ENCODE measurements at regions not wholly inside any gene's neighbourhood (a gene's known extent, or its start where the extent isn't known, plus 50 kb on each side); places are given as distances from the start of the nearest gene placed in this dataset.

DNA sequence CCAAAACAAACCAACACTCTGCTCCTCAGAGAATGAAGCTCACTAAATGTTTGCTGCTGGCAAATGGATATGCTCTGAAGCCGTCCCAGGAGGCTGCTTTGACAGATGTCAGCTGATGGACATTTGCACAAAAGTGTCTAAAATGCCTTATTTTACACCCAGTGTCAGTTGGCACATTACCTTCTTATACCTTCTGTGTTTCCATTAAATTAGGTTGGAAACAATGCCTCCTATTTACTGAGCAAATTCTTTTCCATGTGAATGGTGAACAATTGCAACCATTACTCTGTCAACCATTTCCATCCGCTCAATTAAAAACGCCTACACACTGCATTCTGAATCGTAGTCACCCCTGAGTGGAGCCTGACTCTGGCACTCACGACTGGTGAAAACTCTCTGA is 1679.9 kb upstream of the FLRT2 start:
- Histone ChIP-seq H3K36me3 (ENCODE audit: insufficient read depth, low read length) (no peaks in the 10 kb centered on the region), H3K9ac (ENCODE audit: low read depth, low read length) (no peak overlapping the region), H2AFZ (ENCODE audit: low read depth, low read length) (no peak overlapping the region), H3K4me1 (ENCODE audit: insufficient read depth, low read length) (no peaks in the 10 kb centered on the region), H3K4me2 (ENCODE audit: insufficient read depth, low read length) (no peak overlapping the region), H4K20me1 (ENCODE audit: insufficient read depth, low read length) (no peaks in the 10 kb centered on the region), H3K27me3 (ENCODE audit: insufficient read depth, low read length, poor library complexity) (no peaks in the 10 kb centered on the region), H3K27ac (ENCODE audit: low read length) (no peak overlapping the region), H3K4me3 (ENCODE audit: low read depth in 1 of 2, low read length in 2 of 2) (no peak overlapping the region), H3K79me2 (ENCODE audit: insufficient read depth, low read length) (no peaks in the 10 kb centered on the region), H3K9me3 (ENCODE audit: insufficient read depth, low read length, severe bottlenecking) (no peaks in the 10 kb centered on the region)
- TF ChIP-seq EZH2 (IDR thresholded peaks at IDR 0.05; ENCODE audit: borderline replicate concordance, low read depth, low read length, severe bottlenecking), result no peak
- ATAC-seq (ENCODE audit: insufficient read depth, low read depth) (no peak), DNase-seq (no peak)

DNA sequence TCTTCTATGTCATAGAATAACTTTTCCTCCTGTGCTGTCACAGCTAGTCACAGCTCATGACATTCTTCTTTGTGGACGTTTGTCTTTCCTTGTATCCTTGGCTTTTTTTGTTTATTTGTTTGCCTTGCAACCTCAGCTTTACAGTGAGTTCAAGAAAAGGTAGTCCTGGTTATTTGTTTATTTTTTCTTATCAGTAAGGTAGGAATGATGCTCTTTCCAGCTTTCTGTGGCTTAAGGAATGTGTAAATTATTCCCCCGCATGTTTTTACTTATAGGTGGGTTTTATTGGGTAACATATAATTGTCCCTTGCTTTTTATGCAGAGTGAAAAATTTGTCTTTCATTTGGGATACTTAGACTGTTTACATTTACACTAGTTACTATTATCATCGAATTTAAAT is 1673.6 kb upstream of the FLRT2 start:
- ATAC-seq (ENCODE audit: insufficient read depth, low read depth) (no peak), DNase-seq (no peak)
- Histone ChIP-seq H3K4me2 (ENCODE audit: insufficient read depth, low read length) (no peak overlapping the region), H3K9ac (ENCODE audit: low read depth, low read length) (no peak overlapping the region), H4K20me1 (ENCODE audit: insufficient read depth, low read length) (no peaks in the 10 kb centered on the region), H3K36me3 (ENCODE audit: insufficient read depth, low read length) (no peaks in the 10 kb centered on the region), H3K27ac (ENCODE audit: low read length) (no peak overlapping the region), H3K4me1 (ENCODE audit: insufficient read depth, low read length) (no peaks in the 10 kb centered on the region), H3K27me3 (ENCODE audit: insufficient read depth, low read length, poor library complexity) (no peaks in the 10 kb centered on the region), H3K9me3 (ENCODE audit: insufficient read depth, low read length, severe bottlenecking) (no peaks in the 10 kb centered on the region), H2AFZ (ENCODE audit: low read depth, low read length) (no peak overlapping the region), H3K4me3 (ENCODE audit: low read depth in 1 of 2, low read length in 2 of 2) (no peak overlapping the region), H3K79me2 (ENCODE audit: insufficient read depth, low read length) (no peaks in the 10 kb centered on the region)
- TF ChIP-seq, protein P1, sequence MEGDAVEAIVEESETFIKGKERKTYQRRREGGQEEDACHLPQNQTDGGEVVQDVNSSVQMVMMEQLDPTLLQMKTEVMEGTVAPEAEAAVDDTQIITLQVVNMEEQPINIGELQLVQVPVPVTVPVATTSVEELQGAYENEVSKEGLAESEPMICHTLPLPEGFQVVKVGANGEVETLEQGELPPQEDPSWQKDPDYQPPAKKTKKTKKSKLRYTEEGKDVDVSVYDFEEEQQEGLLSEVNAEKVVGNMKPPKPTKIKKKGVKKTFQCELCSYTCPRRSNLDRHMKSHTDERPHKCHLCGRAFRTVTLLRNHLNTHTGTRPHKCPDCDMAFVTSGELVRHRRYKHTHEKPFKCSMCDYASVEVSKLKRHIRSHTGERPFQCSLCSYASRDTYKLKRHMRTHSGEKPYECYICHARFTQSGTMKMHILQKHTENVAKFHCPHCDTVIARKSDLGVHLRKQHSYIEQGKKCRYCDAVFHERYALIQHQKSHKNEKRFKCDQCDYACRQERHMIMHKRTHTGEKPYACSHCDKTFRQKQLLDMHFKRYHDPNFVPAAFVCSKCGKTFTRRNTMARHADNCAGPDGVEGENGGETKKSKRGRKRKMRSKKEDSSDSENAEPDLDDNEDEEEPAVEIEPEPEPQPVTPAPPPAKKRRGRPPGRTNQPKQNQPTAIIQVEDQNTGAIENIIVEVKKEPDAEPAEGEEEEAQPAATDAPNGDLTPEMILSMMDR (IDR thresholded peaks at IDR 0.05; ENCODE audit: borderline replicate concordance, extremely low read depth, low read length, poor library complexity, severe bottlenecking), result no peak
- no peak for TF ChIP-seq EZH2 (IDR thresholded peaks at IDR 0.05; ENCODE audit: borderline replicate concordance, low read depth, low read length, severe bottlenecking)

DNA sequence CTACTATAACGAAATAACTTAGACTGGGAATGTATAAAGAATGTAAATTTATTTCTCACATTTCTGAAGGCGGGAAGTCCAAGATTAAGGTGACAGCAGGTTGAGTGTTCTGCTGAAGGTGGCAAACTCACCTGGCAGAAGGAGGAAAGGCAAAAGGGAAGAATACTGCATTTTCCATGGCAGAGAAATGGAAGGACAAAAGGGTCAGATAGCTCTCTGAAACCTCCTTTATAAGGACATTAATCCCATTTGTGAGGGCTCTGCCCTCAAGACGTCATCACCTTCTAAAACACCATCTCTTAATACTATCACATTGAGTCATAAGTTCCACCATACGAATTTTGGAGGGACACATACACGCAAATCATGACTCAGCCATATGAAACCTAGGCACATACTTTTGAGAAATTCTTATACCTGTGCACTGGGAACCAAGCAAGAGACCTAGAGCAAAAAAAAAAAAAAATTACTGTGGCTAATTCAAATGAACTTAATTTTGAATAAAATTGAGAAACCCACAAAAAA is 1669.3 kb upstream of the FLRT2 start:
- Histone ChIP-seq H3K79me2 (ENCODE audit: insufficient read depth, low read length) (no peaks in the 10 kb centered on the region), H3K9me3 (ENCODE audit: insufficient read depth, low read length, severe bottlenecking) (no peaks in the 10 kb centered on the region), H3K36me3 (ENCODE audit: insufficient read depth, low read length) (no peaks in the 10 kb centered on the region), H2AFZ (ENCODE audit: low read depth, low read length) (no peak overlapping the region), H3K4me3 (ENCODE audit: low read depth in 1 of 2, low read length in 2 of 2) (no peak overlapping the region), H4K20me1 (ENCODE audit: insufficient read depth, low read length) (no peaks in the 10 kb centered on the region), H3K27ac (ENCODE audit: low read length) (no peak overlapping the region), H3K9ac (ENCODE audit: low read depth, low read length) (no peak overlapping the region), H3K4me2 (ENCODE audit: insufficient read depth, low read length) (no peak overlapping the region), H3K27me3 (ENCODE audit: insufficient read depth, low read length, poor library complexity) (no peaks in the 10 kb centered on the region), H3K4me1 (ENCODE audit: insufficient read depth, low read length) (no peaks in the 10 kb centered on the region)
- no peak for ATAC-seq (ENCODE audit: insufficient read depth, low read depth)
- DNase-seq, result no peak
- TF ChIP-seq, protein P1 (IDR thresholded peaks at IDR 0.05; ENCODE audit: borderline replicate concordance, extremely low read depth, low read length, poor library complexity, severe bottlenecking), result no peak
- no peak for TF ChIP-seq EZH2 (IDR thresholded peaks at IDR 0.05; ENCODE audit: borderline replicate concordance, low read depth, low read length, severe bottlenecking)

DNA sequence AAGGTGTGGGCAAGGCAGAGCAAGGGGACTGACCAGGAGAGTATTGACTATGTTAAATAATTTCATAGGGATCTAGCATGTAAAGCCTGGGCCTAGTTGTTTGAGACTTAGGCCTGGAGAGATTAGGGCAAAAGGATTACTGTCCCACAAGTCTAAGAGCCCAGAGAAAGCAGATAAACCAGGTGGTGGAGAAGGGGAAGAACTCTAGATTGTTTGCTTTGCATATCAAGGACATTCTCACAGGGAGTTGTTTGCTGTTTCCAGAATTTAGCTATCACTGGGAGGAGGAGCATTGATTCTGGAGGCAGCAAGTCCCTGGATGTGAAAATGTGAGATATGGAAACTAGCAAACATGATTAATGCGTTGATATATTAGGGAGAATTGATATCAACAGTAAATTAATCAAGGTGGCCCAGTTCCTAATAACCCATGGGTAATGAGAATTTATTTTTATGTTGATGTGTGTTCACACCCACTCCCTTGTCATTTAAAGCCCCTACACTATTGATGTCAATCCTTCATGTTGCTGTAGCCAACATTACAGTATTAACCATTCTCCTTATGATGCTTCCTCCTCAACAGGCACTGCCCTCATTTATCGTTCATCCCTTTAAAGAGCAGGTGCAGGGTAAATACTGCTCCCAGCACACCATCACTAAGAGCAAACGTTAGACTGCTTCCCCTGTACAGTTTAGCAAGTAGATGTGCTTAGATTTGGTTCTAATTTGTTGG is 1666.7 kb upstream of the FLRT2 start:
- H3K79me2 ChIP-seq (ENCODE audit: insufficient read depth, low read length), result no peaks in the 10 kb centered on the region
- H3K9me3 ChIP-seq (ENCODE audit: insufficient read depth, low read length, severe bottlenecking), result no peaks in the 10 kb centered on the region
- H3K4me3 ChIP-seq (ENCODE audit: low read depth in 1 of 2, low read length in 2 of 2), result no peak overlapping the region
- H3K4me1 ChIP-seq (ENCODE audit: insufficient read depth, low read length), result no peaks in the 10 kb centered on the region
- H3K36me3 ChIP-seq (ENCODE audit: insufficient read depth, low read length), result no peaks in the 10 kb centered on the region
- ATAC-seq (ENCODE audit: insufficient read depth, low read depth), result no peak
- no peak overlapping the region; the same call in 1 of the 2 replicates for H2AFZ ChIP-seq (ENCODE audit: low read depth, low read length)
- no peaks in the 10 kb centered on the region for H3K27me3 ChIP-seq (ENCODE audit: insufficient read depth, low read length, poor library complexity)
- no peaks in the 10 kb centered on the region for H4K20me1 ChIP-seq (ENCODE audit: insufficient read depth, low read length)
- no peak overlapping the region for H3K4me2 ChIP-seq (ENCODE audit: insufficient read depth, low read length)
- H3K27ac ChIP-seq (ENCODE audit: low read length), result no peak overlapping the region
- TF ChIP-seq, protein P1 (IDR thresholded peaks at IDR 0.05; ENCODE audit: borderline replicate concordance, extremely low read depth, low read length, poor library complexity, severe bottlenecking), result no peak
- TF ChIP-seq EZH2 (IDR thresholded peaks at IDR 0.05; ENCODE audit: borderline replicate concordance, low read depth, low read length, severe bottlenecking), result no peak
- no peak for DNase-seq
- H3K9ac ChIP-seq (ENCODE audit: low read depth, low read length), result no peak overlapping the region

Measured in DND-41 (cell line).